ENCODE measurements at regions not wholly inside any gene's neighbourhood (a gene's known extent, or its start where the extent isn't known, plus 50 kb on each side); places are given as distances from the start of the nearest gene placed in this dataset.

DNA sequence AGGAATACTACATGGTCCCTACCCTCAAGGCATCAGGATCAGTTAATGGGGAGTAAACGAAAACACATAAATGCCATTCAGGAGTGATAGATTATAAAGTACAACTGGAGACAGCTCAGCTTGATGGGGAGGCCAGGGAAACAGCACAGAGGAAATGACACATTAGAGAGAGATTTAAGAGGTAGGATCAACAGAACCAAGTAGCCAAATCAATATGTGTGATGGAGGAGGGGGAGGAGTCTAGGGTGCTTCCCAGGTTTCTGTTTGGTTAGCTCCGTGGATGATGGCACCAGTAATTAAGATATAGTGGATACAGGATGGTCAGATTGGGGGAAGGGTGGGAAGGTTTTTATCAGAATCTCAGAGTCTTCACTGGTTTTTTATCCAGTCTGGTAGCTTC is 229.5 kb upstream of the ROPN1 start:
- TF ChIP-seq, protein P1, sequence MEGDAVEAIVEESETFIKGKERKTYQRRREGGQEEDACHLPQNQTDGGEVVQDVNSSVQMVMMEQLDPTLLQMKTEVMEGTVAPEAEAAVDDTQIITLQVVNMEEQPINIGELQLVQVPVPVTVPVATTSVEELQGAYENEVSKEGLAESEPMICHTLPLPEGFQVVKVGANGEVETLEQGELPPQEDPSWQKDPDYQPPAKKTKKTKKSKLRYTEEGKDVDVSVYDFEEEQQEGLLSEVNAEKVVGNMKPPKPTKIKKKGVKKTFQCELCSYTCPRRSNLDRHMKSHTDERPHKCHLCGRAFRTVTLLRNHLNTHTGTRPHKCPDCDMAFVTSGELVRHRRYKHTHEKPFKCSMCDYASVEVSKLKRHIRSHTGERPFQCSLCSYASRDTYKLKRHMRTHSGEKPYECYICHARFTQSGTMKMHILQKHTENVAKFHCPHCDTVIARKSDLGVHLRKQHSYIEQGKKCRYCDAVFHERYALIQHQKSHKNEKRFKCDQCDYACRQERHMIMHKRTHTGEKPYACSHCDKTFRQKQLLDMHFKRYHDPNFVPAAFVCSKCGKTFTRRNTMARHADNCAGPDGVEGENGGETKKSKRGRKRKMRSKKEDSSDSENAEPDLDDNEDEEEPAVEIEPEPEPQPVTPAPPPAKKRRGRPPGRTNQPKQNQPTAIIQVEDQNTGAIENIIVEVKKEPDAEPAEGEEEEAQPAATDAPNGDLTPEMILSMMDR (IDR thresholded peaks at IDR 0.05): no peak
- TF ChIP-seq POLR2AphosphoS5 (IDR thresholded peaks at IDR 0.05) (no peak), POLR2A (IDR thresholded peaks at IDR 0.05) (no peak)
